ENCODE measurements at regions not wholly inside any gene's neighbourhood (a gene's known extent, or its start where the extent isn't known, plus 50 kb on each side); places are given as distances from the start of the nearest gene placed in this dataset.

DNA sequence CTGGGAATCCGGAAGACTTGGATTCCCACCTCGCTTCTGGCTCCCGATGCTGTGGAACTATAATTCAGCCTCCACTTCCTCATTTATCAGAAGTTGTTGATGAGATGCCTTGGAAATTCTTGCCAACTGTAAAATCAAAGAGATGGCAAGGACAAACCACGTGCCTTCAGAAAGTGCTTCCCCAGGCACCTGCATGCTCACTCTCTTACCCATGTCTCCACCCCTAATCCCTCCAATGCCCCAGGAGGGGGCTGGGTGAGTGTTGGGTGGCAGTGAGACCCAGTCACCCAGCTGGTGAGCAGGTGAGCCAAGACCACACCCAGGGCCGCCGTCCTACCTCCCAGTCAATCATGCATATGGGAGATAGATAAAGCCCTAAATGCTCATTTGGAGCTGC is 160.8 kb downstream of the PSMG1 start:
- no peak for TF ChIP-seq EZH2phosphoT487 (IDR thresholded peaks at IDR 0.05; ENCODE audit: insufficient read depth, low read depth)
- TF ChIP-seq EZH2 (IDR thresholded peaks at IDR 0.05; ENCODE audit: insufficient read depth, poor library complexity, severe bottlenecking) = no peak

Data from GM23248 (cell line).